H1 (cell line): ENCODE measurements at regions not wholly inside any gene's neighbourhood (a gene's known extent, or its start where the extent isn't known, plus 50 kb on each side); places are given as distances from the start of the nearest gene placed in this dataset.

ENCODE experiments used
- FOSL1 ChIP-seq: IDR thresholded peaks from 2 replicates; pipeline ENCODE4 v1.6.1; 2011; ENCODE audit warnings: mild to moderate bottlenecking, low read depth, low read length, moderate library complexity; ENCODE audit not compliant: insufficient read depth
- GTF2F1 ChIP-seq: IDR thresholded peaks from 2 replicates; pipeline ENCODE4 v1.6.1; 2012; ENCODE audit warnings: low read depth, low read length, improper control_type of control experiment, borderline replicate concordance
- KDM4A ChIP-seq: IDR thresholded peaks from one replicate; pipeline ENCODE4 v1.7.1; 2012; ENCODE audit warnings: low read depth, mild to moderate bottlenecking, moderate library complexity, low read length, inconsistent platforms; ENCODE audit not compliant: severe bottlenecking
- KDM5A ChIP-seq: fragments of 200-600 bp; IDR thresholded peaks from 2 replicates; pipeline ENCODE4 v1.7.1; 2012; ENCODE audit warnings: mild to moderate bottlenecking, low read length, inconsistent platforms, mixed read lengths
- NRF1 ChIP-seq: IDR thresholded peaks from 2 replicates; pipeline ENCODE4 v1.6.1; 2011; ENCODE audit warnings: mild to moderate bottlenecking, low read depth, low read length, improper control_type of control experiment
- POLR2AphosphoS5 ChIP-seq: IDR thresholded peaks from 2 replicates; pipeline ENCODE4 v1.6.1; 2011; ENCODE audit warnings: low read depth, low read length
- POU5F1 ChIP-seq: IDR thresholded peaks from 2 replicates; pipeline ENCODE4 v1.6.1; 2011; ENCODE audit warnings: low read depth, mild to moderate bottlenecking, low read length, moderate library complexity
- TAF1 ChIP-seq: IDR thresholded peaks from 2 replicates; pipeline ENCODE4 v1.6.1; 2011; ENCODE audit warnings: mild to moderate bottlenecking, low read depth, low read length
- YY1 ChIP-seq: IDR thresholded peaks from 2 replicates; pipeline ENCODE4 v1.6.1; 2011; ENCODE audit warnings: low read depth, mild to moderate bottlenecking, low read length

- TF ChIP-seq KDM4A, result no peak
- TF ChIP-seq KDM5A, result no peak
- TF ChIP-seq POU5F1, result no peak
- no peak for TF ChIP-seq YY1
- TF ChIP-seq NRF1, result no peak
- no peak for TF ChIP-seq TAF1
- TF ChIP-seq GTF2F1, result no peak
- TF ChIP-seq FOSL1, result no peak
- no peak for TF ChIP-seq POLR2AphosphoS5
Measured at GRCh38 chr20:51138576-51138975, 115.7 kb upstream of the KCNG1 start (continued).
